A673 (cell line): ENCODE measurements at regions not wholly inside any gene's neighbourhood (a gene's known extent, or its start where the extent isn't known, plus 50 kb on each side); places are given as distances from the start of the nearest gene placed in this dataset.

Source experiments
- EZH2 ChIP-seq: fragments of 200-600 bp; sonication (generic); IDR thresholded peaks from 2 replicates; pipeline ENCODE4 v1.6.1; 2017; ENCODE audit warnings: borderline replicate concordance, low read depth, mild to moderate bottlenecking, mixed read lengths, antibody characterized with exemption, low read length; ENCODE audit not compliant: poor library complexity, severe bottlenecking
- TF ChIP-seq, protein P1 (sequence below): fragments of 300-800, 200-600 bp; sonication (generic); conservative IDR thresholded peaks from 2 replicates; pipeline ENCODE4 v1.5.1; 2017; ENCODE audit warnings: low read depth, mild to moderate bottlenecking, antibody characterized with exemption, low read length, moderate library complexity, mixed read lengths

DNA sequence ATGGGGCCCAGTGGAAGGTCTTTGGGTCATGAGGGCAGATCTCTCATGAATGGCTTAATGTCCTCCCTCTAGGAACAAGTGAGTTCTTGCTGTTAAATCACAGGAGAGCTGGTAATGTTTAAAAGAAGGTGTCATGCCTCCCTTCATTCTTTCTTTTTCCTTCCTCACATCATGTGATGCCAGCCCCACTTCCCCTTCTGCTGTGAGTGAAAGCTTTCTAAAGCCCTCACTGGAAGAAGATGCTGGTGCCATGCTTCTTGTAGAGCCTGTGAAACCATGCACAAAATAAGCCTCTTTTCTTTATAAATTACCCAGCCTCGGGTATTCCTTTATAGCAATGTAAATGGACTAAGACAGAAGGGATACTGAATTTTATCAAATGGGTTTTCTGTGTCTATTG lies 66.1 kb upstream of the ZNF827 start:
- TF ChIP-seq EZH2, result no peak
- TF ChIP-seq, protein P1, sequence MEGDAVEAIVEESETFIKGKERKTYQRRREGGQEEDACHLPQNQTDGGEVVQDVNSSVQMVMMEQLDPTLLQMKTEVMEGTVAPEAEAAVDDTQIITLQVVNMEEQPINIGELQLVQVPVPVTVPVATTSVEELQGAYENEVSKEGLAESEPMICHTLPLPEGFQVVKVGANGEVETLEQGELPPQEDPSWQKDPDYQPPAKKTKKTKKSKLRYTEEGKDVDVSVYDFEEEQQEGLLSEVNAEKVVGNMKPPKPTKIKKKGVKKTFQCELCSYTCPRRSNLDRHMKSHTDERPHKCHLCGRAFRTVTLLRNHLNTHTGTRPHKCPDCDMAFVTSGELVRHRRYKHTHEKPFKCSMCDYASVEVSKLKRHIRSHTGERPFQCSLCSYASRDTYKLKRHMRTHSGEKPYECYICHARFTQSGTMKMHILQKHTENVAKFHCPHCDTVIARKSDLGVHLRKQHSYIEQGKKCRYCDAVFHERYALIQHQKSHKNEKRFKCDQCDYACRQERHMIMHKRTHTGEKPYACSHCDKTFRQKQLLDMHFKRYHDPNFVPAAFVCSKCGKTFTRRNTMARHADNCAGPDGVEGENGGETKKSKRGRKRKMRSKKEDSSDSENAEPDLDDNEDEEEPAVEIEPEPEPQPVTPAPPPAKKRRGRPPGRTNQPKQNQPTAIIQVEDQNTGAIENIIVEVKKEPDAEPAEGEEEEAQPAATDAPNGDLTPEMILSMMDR, result no peak
